ENCODE measurements at regions not wholly inside any gene's neighbourhood (a gene's known extent, or its start where the extent isn't known, plus 50 kb on each side); places are given as distances from the start of the nearest gene placed in this dataset.

DNA sequence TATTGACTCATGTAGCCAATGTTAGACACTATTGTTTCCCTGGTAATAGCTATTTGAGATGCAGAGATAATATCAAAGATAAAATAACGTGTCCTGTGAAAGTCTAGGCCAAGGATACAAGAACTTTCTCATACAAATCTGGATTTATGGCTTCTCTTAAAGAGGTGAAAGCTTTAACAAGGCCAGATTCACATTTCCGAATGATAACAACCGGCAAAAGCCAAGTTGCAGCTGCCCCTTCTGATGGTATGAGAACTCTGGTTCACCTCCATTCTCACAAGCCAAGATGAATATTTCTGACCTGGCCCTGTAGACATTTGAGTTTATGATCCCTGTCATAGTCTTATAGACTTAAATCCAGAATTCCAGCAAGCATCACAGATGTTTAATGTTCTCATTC lies 230.4 kb upstream of the ZC3H12C start:
- Histone ChIP-seq H3K36me3 (no peaks in the 10 kb centered on the region), H3K4me1 (peaks cover 13 to 22% (median 19%) of the 10 kb centered on the region in 10 experiments), H3K9me3 (replicated peaks in 1 of 11) (no peaks in the 10 kb centered on the region), H4K20me1 (no peaks in the 10 kb centered on the region), H3K4me3 (no peak overlapping the region), H3K4me2 (no peak overlapping the region), H3K27me3 (no peaks in the 10 kb centered on the region), H3K9ac (no peak overlapping the region), H3K27ac (no peak overlapping the region)
- TF ChIP-seq Cebpa-rat (IDR thresholded peaks at IDR 0.05): no peak

DNA sequence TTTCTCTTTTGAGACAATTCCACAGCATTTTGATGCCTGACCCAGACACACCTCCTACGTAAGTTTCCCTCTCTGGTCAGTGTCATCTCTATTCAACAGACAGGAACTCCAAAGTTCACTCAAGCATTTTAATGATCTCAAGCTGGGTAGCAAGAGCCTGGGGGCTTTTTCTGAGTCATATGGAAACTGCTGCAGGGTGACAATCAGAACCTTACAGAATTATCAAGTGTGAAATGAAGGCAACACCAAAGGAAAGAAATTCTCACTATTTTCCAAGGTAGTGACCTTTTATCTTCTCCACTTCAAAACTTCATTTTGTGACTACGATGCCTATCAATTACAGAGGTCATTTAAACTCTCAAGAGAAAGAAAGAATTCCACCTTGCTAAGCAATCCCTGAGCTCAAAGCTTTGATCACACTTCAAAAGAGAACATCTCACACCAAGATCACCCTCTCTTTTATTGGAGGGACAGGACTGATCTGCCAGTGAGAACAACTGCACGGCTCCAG lies 229.0 kb upstream of the ZC3H12C start:
- no peak overlapping the region for H3K4me3 ChIP-seq
- no peaks in the 10 kb centered on the region for H4K20me1 ChIP-seq
- no peak for TF ChIP-seq Cebpa-rat (IDR thresholded peaks at IDR 0.05)
- H3K27ac ChIP-seq: 0 out of 22 replicates have a peak overlapping the region, but pooled peaks of 1 of the 11 experiments have one; percentile 8
- H3K4me2 ChIP-seq: peak overlapping the region; percentile 19 to 49 (median 33); a peak in 18 of 22 replicates
- H3K9ac ChIP-seq: no peak overlapping the region
- H3K4me1 ChIP-seq: peaks cover 13 to 25% (median 21%) of the 10 kb centered on the region in 10 experiments
- no peaks in the 10 kb centered on the region for H3K36me3 ChIP-seq
- no peaks in the 10 kb centered on the region for H3K9me3 ChIP-seq (replicated peaks in 1 of 11)
- no peaks in the 10 kb centered on the region for H3K27me3 ChIP-seq

DNA sequence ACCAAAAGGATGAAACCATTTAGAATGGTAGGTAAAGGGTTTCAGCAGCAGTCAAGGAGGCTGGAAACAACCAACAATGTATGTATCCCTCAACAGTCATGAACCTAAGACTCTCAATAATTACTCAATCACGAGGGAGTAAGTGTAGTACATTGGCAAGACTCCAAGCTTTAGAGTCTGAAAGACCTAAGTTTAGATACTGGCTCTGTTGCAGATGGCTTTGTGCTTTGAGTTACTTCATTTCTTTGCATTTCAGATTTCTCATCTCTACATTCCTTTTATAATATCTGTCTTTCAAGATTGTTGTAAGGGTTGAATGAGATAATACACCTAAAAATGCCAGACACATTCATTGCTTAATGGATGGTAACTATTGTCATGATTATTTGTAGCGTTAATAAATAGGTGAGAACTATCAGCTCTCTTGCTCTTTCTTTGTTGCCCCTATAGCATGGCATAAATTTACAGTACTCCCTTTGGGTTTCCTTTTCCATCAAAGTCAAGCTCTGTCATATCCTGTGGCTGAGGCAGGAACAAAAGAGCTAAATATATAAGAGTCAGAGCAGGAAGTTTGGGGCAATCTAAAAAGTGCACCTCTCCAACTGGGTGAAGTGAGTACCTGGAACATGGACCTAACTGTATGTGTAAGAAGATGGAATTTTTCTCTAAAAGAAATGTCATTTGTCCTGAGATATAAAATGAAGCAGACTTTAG lies 228.2 kb upstream of the ZC3H12C start:
- Histone ChIP-seq H3K27me3 (no peaks in the 10 kb centered on the region), H3K9me3 (replicated peaks in 1 of 11) (no peaks in the 10 kb centered on the region), H3K4me3 (no peak overlapping the region), H3K4me2 (peak overlapping the region; percentile 19 to 49 (median 33); a peak in 21 of 22 replicates), H4K20me1 (no peaks in the 10 kb centered on the region), H3K4me1 (peaks cover 13 to 28% (median 21%) of the 10 kb centered on the region in 10 experiments), H3K36me3 (no peaks in the 10 kb centered on the region), H3K9ac (no peak overlapping the region), H3K27ac (peak overlapping the region in 1 of 11 experiments; percentile 8; a peak in 1 of 22 replicates)
- no peak for TF ChIP-seq Cebpa-rat (IDR thresholded peaks at IDR 0.05)

DNA sequence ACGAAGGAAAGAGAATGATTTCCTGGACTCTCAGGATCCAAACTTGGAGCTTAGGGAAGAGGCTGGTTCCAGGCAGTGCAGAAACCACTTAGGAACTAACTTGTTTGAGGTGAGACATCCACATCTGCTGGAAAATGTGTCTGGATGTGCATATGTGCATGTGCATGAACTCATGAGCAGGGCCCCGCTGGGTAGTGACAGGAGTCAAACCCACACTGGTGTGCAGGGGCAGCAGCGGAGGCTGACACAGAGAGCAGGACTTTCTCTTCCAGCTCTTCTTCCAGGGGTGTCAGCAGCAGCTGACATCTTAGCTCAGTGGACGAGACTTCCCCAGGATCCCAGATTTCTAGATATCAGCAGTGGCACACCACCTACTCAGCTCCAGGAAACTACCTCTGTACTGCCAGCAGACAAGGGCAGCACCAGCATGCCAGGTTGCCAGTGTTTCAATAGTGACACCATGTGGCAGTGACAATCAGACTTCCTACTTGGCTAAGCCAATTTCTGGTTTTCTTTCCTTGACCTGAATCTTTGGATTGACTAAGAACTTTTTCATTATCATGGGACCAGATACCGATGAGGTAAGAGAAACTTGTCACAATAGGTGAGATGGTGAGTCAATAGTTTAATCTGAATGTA lies 227.5 kb upstream of the ZC3H12C start:
- no peak for TF ChIP-seq Cebpa-rat (IDR thresholded peaks at IDR 0.05)
- peaks cover 13 to 28% (median 21%) of the 10 kb centered on the region in 10 experiments for H3K4me1 ChIP-seq
- H3K27ac ChIP-seq: peak overlapping the region in 1 of 11 experiments; percentile 8; a peak in 1 of 22 replicates
- H3K36me3 ChIP-seq: no peaks in the 10 kb centered on the region
- no peaks in the 10 kb centered on the region for H3K9me3 ChIP-seq (replicated peaks in 1 of 11)
- H3K4me3 ChIP-seq: no peak overlapping the region
- H3K27me3 ChIP-seq: no peaks in the 10 kb centered on the region
- peak overlapping the region in 9 of 11 experiments; percentile 19 to 49 (median 37); a peak in 17 of 22 replicates for H3K4me2 ChIP-seq
- no peak overlapping the region for H3K9ac ChIP-seq
- H4K20me1 ChIP-seq: no peaks in the 10 kb centered on the region

DNA sequence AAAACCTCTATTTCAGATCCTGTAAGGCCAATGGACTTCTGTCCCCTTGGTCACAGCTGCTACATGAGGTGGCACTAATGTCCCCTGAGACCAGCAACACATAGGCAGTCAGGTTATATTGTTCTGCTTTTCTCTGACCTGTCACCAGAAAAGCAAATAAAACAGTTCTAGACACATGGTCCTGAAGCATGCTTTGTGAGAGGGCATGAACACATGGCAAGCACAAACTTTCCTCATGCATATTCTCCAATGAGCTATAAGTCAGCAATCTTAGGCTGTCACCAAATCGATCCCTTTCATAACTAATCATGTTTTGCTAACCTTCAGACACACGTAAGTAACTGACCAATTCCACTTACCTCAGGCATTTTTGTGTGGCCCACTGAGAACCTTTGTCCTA lies 225.4 kb upstream of the ZC3H12C start:
- H4K20me1 ChIP-seq: no peaks in the 10 kb centered on the region
- H3K36me3 ChIP-seq: no peaks in the 10 kb centered on the region
- H3K27ac ChIP-seq: no peak overlapping the region
- H3K4me1 ChIP-seq: peaks cover 13 to 28% (median 21%) of the 10 kb centered on the region in 10 experiments
- peaks cover 3 to 7% (median 4%) of the 10 kb centered on the region in 11 experiments; a peak in 13 of 22 replicates for H3K9me3 ChIP-seq (replicated peaks in 1 of 11)
- H3K4me3 ChIP-seq: no peak overlapping the region
- no peak for TF ChIP-seq Cebpa-rat (IDR thresholded peaks at IDR 0.05)
- H3K27me3 ChIP-seq: no peaks in the 10 kb centered on the region
- H3K9ac ChIP-seq: no peak overlapping the region
- no peak overlapping the region for H3K4me2 ChIP-seq

DNA sequence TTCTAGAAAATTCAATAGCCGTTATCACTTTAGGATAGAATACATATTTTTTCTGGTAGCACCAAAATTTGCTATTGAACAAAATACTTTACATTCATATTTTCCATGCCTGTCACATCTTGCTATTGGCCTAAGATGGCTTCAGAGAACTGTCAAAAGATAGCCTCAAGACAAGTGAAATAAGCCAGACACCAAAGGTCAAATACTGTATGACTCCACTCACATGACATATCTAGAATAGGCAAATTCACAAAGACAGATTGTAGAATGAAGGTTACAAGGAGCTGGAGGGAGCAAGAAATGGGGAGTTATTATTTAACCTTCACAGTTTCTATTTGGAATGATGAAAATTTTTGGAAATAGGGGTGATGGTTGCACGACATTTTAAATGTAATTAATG lies 223.7 kb upstream of the ZC3H12C start:
- Histone ChIP-seq H3K9me3 (replicated peaks in 1 of 11) (peaks cover 6 to 13% (median 7%) of the 10 kb centered on the region in 11 experiments; a peak in 14 of 22 replicates), H3K27ac (no peak overlapping the region), H3K36me3 (no peaks in the 10 kb centered on the region), H3K4me2 (peak overlapping the region in 1 of 11 experiments; percentile 13; a peak in 1 of 22 replicates), H3K4me3 (no peak overlapping the region), H3K27me3 (no peaks in the 10 kb centered on the region), H4K20me1 (no peaks in the 10 kb centered on the region), H3K9ac (no peak overlapping the region), H3K4me1 (peaks cover 9 to 20% (median 13%) of the 10 kb centered on the region in 10 experiments)
- TF ChIP-seq Cebpa-rat (IDR thresholded peaks at IDR 0.05): no peak

DNA sequence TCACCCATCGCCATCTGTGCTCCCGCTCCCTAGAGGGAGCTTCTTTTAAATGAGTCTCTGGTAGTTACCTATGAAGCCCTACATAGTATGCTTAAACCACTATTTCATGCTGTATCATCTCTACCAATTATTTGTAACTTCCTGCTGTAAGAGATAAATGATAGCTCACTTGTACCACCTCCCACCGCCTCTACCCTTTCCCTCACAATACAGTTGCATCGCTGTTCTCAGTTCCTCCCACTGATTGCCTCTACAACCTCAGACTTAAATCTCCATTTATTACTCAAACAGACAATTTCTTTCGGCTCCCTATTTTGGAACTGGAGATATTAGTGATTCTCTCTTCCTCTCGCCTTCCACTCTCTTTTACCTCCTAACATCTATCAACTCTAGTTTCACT lies 222.9 kb upstream of the ZC3H12C start:
- Histone ChIP-seq H3K4me3 (no peak overlapping the region), H3K9me3 (replicated peaks in 1 of 11) (peaks cover 6 to 13% (median 7%) of the 10 kb centered on the region in 11 experiments; a peak in 14 of 22 replicates), H3K4me2 (no peak overlapping the region), H4K20me1 (no peaks in the 10 kb centered on the region), H3K27me3 (no peaks in the 10 kb centered on the region), H3K36me3 (no peaks in the 10 kb centered on the region), H3K27ac (no peak overlapping the region), H3K4me1 (peaks cover 2 to 13% (median 5%) of the 10 kb centered on the region in 10 experiments; a peak in 19 of 20 replicates), H3K9ac (no peak overlapping the region)
- no peak for TF ChIP-seq Cebpa-rat (IDR thresholded peaks at IDR 0.05)

DNA sequence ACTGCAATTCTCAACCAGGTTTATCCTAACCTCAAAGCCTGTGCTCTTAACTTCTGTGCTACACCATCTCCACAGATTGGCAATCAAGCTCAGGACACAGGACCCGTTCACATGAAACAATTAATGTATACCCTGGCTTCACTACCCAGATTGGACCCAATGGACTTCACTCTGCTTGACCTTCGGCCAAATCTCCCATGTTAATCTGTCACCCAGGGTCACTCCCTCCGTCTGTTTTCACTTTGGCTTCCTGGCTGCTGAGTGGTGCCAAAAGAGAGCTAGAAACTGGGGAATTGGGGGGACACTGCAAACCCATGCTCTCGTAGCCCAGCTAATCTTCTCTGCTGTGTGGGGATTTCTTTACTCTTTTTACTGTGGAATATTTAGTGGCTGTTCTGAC lies 216.1 kb upstream of the ZC3H12C start:
- H3K9me3 ChIP-seq (replicated peaks in 1 of 11): peaks cover 6 to 13% (median 7%) of the 10 kb centered on the region in 11 experiments; a peak in 14 of 22 replicates
- H3K4me3 ChIP-seq: no peak overlapping the region
- no peaks in the 10 kb centered on the region for H3K4me1 ChIP-seq
- H3K27ac ChIP-seq: no peak overlapping the region
- no peak overlapping the region for H3K9ac ChIP-seq
- no peak overlapping the region for H3K4me2 ChIP-seq
- no peaks in the 10 kb centered on the region for H3K36me3 ChIP-seq
- H4K20me1 ChIP-seq: no peaks in the 10 kb centered on the region
- H3K27me3 ChIP-seq: no peaks in the 10 kb centered on the region
- no peak for TF ChIP-seq Cebpa-rat (IDR thresholded peaks at IDR 0.05)

DNA sequence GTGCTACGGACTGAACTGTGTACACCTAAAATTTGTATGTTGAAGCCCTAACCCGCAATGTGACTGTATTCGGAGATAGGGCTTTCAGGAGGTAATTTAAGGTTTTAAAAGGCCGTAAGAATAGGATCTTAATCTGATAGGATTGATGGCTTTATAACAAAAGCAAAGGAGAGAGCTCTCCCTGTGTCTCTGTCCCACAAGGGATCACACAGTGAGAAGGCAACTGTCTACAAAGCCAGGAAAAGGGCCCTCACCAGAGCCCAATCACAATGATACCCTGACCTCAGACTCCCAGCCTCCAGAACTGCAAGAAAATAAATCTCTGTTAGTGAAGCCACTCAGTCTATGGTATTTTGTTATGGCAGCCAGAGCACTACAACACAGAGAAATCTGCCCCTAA lies 208.7 kb upstream of the ZC3H12C start:
- Histone ChIP-seq H3K27me3 (no peaks in the 10 kb centered on the region), H3K27ac (no peak overlapping the region), H4K20me1 (no peaks in the 10 kb centered on the region), H3K9ac (no peak overlapping the region), H3K4me2 (no peak overlapping the region), H3K4me1 (no peaks in the 10 kb centered on the region), H3K4me3 (no peak overlapping the region), H3K9me3 (replicated peaks in 1 of 11) (peaks cover 0 to 6% (median 3%) of the 10 kb centered on the region in 11 experiments; a peak in 1 of 22 replicates), H3K36me3 (no peaks in the 10 kb centered on the region)
- TF ChIP-seq Cebpa-rat (IDR thresholded peaks at IDR 0.05): no peak
